DND-41 (cell line): ENCODE measurements at regions not wholly inside any gene's neighbourhood (a gene's known extent, or its start where the extent isn't known, plus 50 kb on each side); places are given as distances from the start of the nearest gene placed in this dataset.

Source experiments
- ATAC-seq: fragments of 200-7000 bp; cut with Tn5 transposase; 3 replicates; pipeline ENCODE4 v1.9.1; 2021; ENCODE audit warnings: low read depth; ENCODE audit not compliant: insufficient read depth
- DNase-seq: peaks from one replicate; pipeline ENCODE4 v3.0.0-alpha.2; 2020
- H2AFZ ChIP-seq: 2 replicates; pipeline ENCODE4 v1.6.0; 2012; ENCODE audit warnings: low read depth, low read length
- H3K27ac ChIP-seq: 2 replicates; pipeline ENCODE4 v1.5.1; 2012; ENCODE audit warnings: low read length, inconsistent platforms
- H3K27me3 ChIP-seq: fragments of 200-600 bp; sonication (generic); 2 replicates; pipeline ENCODE4 v1.6.0; 2012; ENCODE audit warnings: low read length, mild to moderate bottlenecking, inconsistent platforms; ENCODE audit not compliant: insufficient read depth, poor library complexity
- H3K36me3 ChIP-seq: 2 replicates; pipeline ENCODE4 v1.5.1; 2012; ENCODE audit warnings: low read length, inconsistent platforms; ENCODE audit not compliant: insufficient read depth
- H3K4me1 ChIP-seq: 2 replicates; pipeline ENCODE4 v1.5.1; 2012; ENCODE audit warnings: mild to moderate bottlenecking, low read length; ENCODE audit not compliant: insufficient read depth
- H3K4me2 ChIP-seq: 2 replicates; pipeline ENCODE4 v1.6.0; 2012; ENCODE audit warnings: mild to moderate bottlenecking, moderate library complexity, low read length, inconsistent platforms; ENCODE audit not compliant: insufficient read depth
- H3K4me3 ChIP-seq, 2 experiments: fragments of 200-600 bp in 1 of 2; shearing (Covaris generic) in 1 of 2; 2 replicates each; pipeline ENCODE4 v1.5.1; 2012 to 2016; ENCODE audit warnings: inconsistent platforms in 2 of 2, low read length in 2 of 2, mild to moderate bottlenecking in 2 of 2, low read depth in 1 of 2, moderate library complexity in 1 of 2
- H3K79me2 ChIP-seq: 2 replicates; pipeline ENCODE4 v1.6.0; 2012; ENCODE audit warnings: low read length, inconsistent platforms; ENCODE audit not compliant: insufficient read depth
- H3K9ac ChIP-seq: 2 replicates; pipeline ENCODE4 v1.6.0; 2012; ENCODE audit warnings: low read depth, mild to moderate bottlenecking, inconsistent platforms, low read length, moderate library complexity
- H3K9me3 ChIP-seq: 2 replicates; pipeline ENCODE4 v1.5.1; 2012; ENCODE audit warnings: low read length, moderate library complexity, mild to moderate bottlenecking, inconsistent platforms; ENCODE audit not compliant: insufficient read depth, severe bottlenecking
- H4K20me1 ChIP-seq: 2 replicates; pipeline ENCODE4 v1.6.0; 2012; ENCODE audit warnings: low read length; ENCODE audit not compliant: insufficient read depth
- CTCF ChIP-seq: IDR thresholded peaks from 2 replicates; pipeline ENCODE4 v1.5.1; 2012; ENCODE audit warnings: borderline replicate concordance, low read length, moderate library complexity, mild to moderate bottlenecking; ENCODE audit not compliant: poor library complexity, severe bottlenecking; ENCODE audit errors: extremely low read depth
- EZH2 ChIP-seq: IDR thresholded peaks from 3 replicates; pipeline ENCODE4 v1.6.1; 2012; ENCODE audit warnings: borderline replicate concordance, low read depth, mild to moderate bottlenecking, moderate library complexity, low read length, inconsistent platforms; ENCODE audit not compliant: severe bottlenecking

GRCh38 chr13:66224663-66225062 is 1005.5 kb downstream of the PCDH9 start:
- DNase-seq, result no peak
- TF ChIP-seq EZH2, result no peak

GRCh38 chr13:66222926-66223325 is 1007.2 kb downstream of the PCDH9 start:
- DNase-seq, result peak; percentile 62
- no peaks in the 10 kb centered on the region for H3K27me3 ChIP-seq
- H3K9me3 ChIP-seq, result no peaks in the 10 kb centered on the region
- H3K27ac ChIP-seq, result peak overlapping the region; percentile 88
- no peaks in the 10 kb centered on the region for H3K79me2 ChIP-seq
- H3K9ac ChIP-seq, result peak overlapping the region; percentile 23; the same call in 1 of the 2 replicates
- H3K4me3 ChIP-seq, result no peak overlapping the region
- 0 out of 2 replicates have a peak overlapping the region, but pooled peaks have one; percentile 19 for H2AFZ ChIP-seq
- ATAC-seq, result peak; percentile 84
- H3K4me2 ChIP-seq, result peak overlapping the region; percentile 34; the same call in 1 of the 2 replicates
- H3K36me3 ChIP-seq, result no peaks in the 10 kb centered on the region
- peaks cover 57% of the 10 kb centered on the region for H3K4me1 ChIP-seq
- H4K20me1 ChIP-seq, result no peaks in the 10 kb centered on the region
- no peak for TF ChIP-seq CTCF
- no peak for TF ChIP-seq EZH2

More at GRCh38 chr13:66224663-66225062, 1005.5 kb downstream of the PCDH9 start:
- H3K9ac ChIP-seq, result peak overlapping the region; percentile 17; the same call in 1 of the 2 replicates
- H3K79me2 ChIP-seq, result no peaks in the 10 kb centered on the region
- H3K4me1 ChIP-seq, result peaks cover 47% of the 10 kb centered on the region
- no peaks in the 10 kb centered on the region for H4K20me1 ChIP-seq
- H2AFZ ChIP-seq, result peak overlapping the region; percentile 72
- no peak overlapping the region for H3K4me3 ChIP-seq
- H3K27ac ChIP-seq, result peak overlapping the region; percentile 88
- ATAC-seq, result no peak
- H3K27me3 ChIP-seq, result no peaks in the 10 kb centered on the region
- no peaks in the 10 kb centered on the region for H3K36me3 ChIP-seq
- H3K4me2 ChIP-seq, result no peak overlapping the region
- no peaks in the 10 kb centered on the region for H3K9me3 ChIP-seq

- no peaks in the 10 kb centered on the region for H4K20me1 ChIP-seq
- DNase-seq (no peak), ATAC-seq (no peak)
- peak overlapping the region; percentile 36; the same call in 1 of the 2 replicates for H2AFZ ChIP-seq
- no peaks in the 10 kb centered on the region for H3K36me3 ChIP-seq
- H3K4me1 ChIP-seq, result peaks cover 65% of the 10 kb centered on the region
- no peak overlapping the region for H3K4me2 ChIP-seq
- H3K27ac ChIP-seq, result peak overlapping the region; percentile 82
- H3K9ac ChIP-seq, result no peak overlapping the region; the same call in 1 of the 2 replicates
- H3K4me3 ChIP-seq, result no peak overlapping the region
- no peaks in the 10 kb centered on the region for H3K79me2 ChIP-seq
- no peaks in the 10 kb centered on the region for H3K27me3 ChIP-seq
- no peak for TF ChIP-seq EZH2
- TF ChIP-seq CTCF, result no peak
- no peaks in the 10 kb centered on the region for H3K9me3 ChIP-seq
Observed at GRCh38 chr13:66222127-66222526, 1008.0 kb downstream of the PCDH9 start.

GRCh38 chr13:66219506-66219905 is 1010.6 kb downstream of the PCDH9 start:
- no peak for TF ChIP-seq CTCF
- TF ChIP-seq EZH2, result no peak

More at GRCh38 chr13:66219506-66219905, 1010.6 kb downstream of the PCDH9 start:
- H2AFZ ChIP-seq, result no peak overlapping the region
- peaks cover 65% of the 10 kb centered on the region for H3K4me1 ChIP-seq
- H3K79me2 ChIP-seq, result no peaks in the 10 kb centered on the region
- no peaks in the 10 kb centered on the region for H3K27me3 ChIP-seq
- no peak for DNase-seq
- no peak overlapping the region for H3K4me3 ChIP-seq
- no peak overlapping the region for H3K4me2 ChIP-seq
- no peaks in the 10 kb centered on the region for H3K9me3 ChIP-seq
- no peak overlapping the region for H3K9ac ChIP-seq
- no peaks in the 10 kb centered on the region for H3K36me3 ChIP-seq
- ATAC-seq, result no peak
- no peaks in the 10 kb centered on the region for H4K20me1 ChIP-seq
- no peak overlapping the region for H3K27ac ChIP-seq
